Erythroblast (primary cell): ENCODE measurements at regions not wholly inside any gene's neighbourhood (a gene's known extent, or its start where the extent isn't known, plus 50 kb on each side); places are given as distances from the start of the nearest gene placed in this dataset.

Source experiments
- GATA1 ChIP-seq: IDR thresholded peaks from 2 replicates; pipeline ENCODE4 v1.6.1; 2011; ENCODE audit warnings: low read depth, mild to moderate bottlenecking, control low read depth, low read length, moderate library complexity
- POLR2A ChIP-seq: IDR thresholded peaks from 2 replicates; pipeline ENCODE4 v1.6.1; 2011; ENCODE audit warnings: mild to moderate bottlenecking, low read length

- TF ChIP-seq POLR2A (no peak), GATA1 (no peak)
These were observed 373.7 kb upstream of the GOLIM4 start for GRCh38 chr3:168469436-168469835.
